ENCODE measurements at regions not wholly inside any gene's neighbourhood (a gene's known extent, or its start where the extent isn't known, plus 50 kb on each side); places are given as distances from the start of the nearest gene placed in this dataset.

DNA sequence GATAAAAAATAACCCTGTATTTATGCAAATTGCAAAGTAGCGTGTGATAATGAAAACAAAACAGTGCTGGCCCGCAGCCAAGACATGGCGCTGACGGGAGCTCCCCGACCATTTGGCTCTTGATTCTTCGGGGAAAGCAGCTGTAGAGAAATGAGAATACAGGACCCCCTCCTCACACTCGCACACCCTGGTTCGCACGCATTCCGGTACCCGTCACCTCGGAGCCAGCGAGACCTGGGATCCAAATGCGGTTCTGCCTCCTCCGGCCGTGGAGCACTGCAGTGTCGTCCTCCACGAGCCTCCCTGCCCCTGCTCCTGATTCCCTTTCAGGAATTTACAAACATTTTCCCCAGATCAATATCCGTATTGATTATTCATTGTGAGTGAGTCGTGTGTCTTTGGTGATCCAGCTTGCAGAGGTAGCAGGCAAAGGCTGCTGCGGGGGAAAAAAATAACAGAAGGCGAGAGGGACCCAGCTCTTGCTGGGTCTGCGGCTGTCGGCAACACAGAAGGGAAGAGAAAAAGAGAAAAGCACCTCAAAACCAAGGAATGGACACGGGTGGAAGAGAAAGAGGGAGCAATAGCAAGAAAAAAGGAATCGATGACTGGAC lies 184.1 kb upstream of the ZFHX3 start:
- no peaks in the 10 kb centered on the region for H3K36me3 ChIP-seq (ENCODE audit: control insufficient read depth in 2 of 2, insufficient read depth in 2 of 2, low read length in 1 of 2)
- H3K4me3 ChIP-seq (ENCODE audit: low read length in 2 of 2) = no peak overlapping the region
- no peak overlapping the region for H3K27ac ChIP-seq (ENCODE audit: low read depth in 1 of 2, low read length in 1 of 2)
- no peaks in the 10 kb centered on the region for H3K9me3 ChIP-seq (ENCODE audit: control insufficient read depth in 2 of 2, insufficient read depth in 1 of 2, low read length in 1 of 2)
- 97% methylated on average over 26 of the region's 26 CpGs for WGBS
- no peak for DNase-seq (ENCODE audit: low read depth in 6 of 9, low spot score in 9 of 9)
- no peaks in the 10 kb centered on the region for H3K4me1 ChIP-seq (ENCODE audit: control insufficient read depth in 2 of 2, insufficient read depth in 2 of 2, low read length in 2 of 2)
- no peaks in the 10 kb centered on the region for H3K27me3 ChIP-seq (ENCODE audit: control insufficient read depth in 2 of 2, insufficient read depth in 1 of 2, low read length in 1 of 2)

DNA sequence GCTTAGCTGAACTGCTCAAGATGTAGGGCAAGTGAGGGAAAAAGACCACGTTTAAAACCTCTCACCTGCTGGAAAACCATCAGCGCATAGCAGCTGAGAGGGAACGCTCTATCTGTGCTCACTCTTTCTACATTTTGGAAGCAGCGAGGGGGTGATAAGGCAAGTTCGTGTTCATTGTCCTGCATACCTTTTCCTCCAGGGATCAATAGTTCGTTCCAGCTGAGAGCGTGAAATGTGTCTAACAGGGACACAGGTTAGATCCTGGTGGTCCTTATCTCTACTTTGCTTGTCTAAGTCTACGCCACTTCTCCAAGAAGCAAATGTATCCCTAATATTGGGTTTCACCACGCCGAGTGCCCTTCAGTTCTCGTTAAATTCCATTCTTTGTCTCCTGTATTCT lies 183.5 kb upstream of the ZFHX3 start:
- no peaks in the 10 kb centered on the region for H3K27me3 ChIP-seq (ENCODE audit: control insufficient read depth in 2 of 2, insufficient read depth in 1 of 2, low read length in 1 of 2)
- no peak overlapping the region for H3K27ac ChIP-seq (ENCODE audit: low read depth in 1 of 2, low read length in 1 of 2)
- no peaks in the 10 kb centered on the region for H3K4me1 ChIP-seq (ENCODE audit: control insufficient read depth in 2 of 2, insufficient read depth in 2 of 2, low read length in 2 of 2)
- no peaks in the 10 kb centered on the region for H3K9me3 ChIP-seq (ENCODE audit: control insufficient read depth in 2 of 2, insufficient read depth in 1 of 2, low read length in 1 of 2)
- no peak overlapping the region for H3K4me3 ChIP-seq (ENCODE audit: low read length in 2 of 2)
- no peaks in the 10 kb centered on the region for H3K36me3 ChIP-seq (ENCODE audit: control insufficient read depth in 2 of 2, insufficient read depth in 2 of 2, low read length in 1 of 2)
- WGBS = 94% methylated on average over 11 of the region's 11 CpGs
- DNase-seq (ENCODE audit: low read depth in 6 of 9, low spot score in 9 of 9) = no peak

GRCh38 chr16:73230651-73231050 lies 182.7 kb upstream of the ZFHX3 start:
- Histone ChIP-seq H3K36me3 (ENCODE audit: control insufficient read depth in 2 of 2, insufficient read depth in 2 of 2, low read length in 1 of 2) (no peaks in the 10 kb centered on the region), H3K27ac (ENCODE audit: low read depth in 1 of 2, low read length in 1 of 2) (no peak overlapping the region), H3K9me3 (ENCODE audit: control insufficient read depth in 2 of 2, insufficient read depth in 1 of 2, low read length in 1 of 2) (no peaks in the 10 kb centered on the region), H3K4me3 (ENCODE audit: low read length in 2 of 2) (no peak overlapping the region), H3K27me3 (ENCODE audit: control insufficient read depth in 2 of 2, insufficient read depth in 1 of 2, low read length in 1 of 2) (no peaks in the 10 kb centered on the region), H3K4me1 (ENCODE audit: control insufficient read depth in 2 of 2, insufficient read depth in 2 of 2, low read length in 2 of 2) (no peaks in the 10 kb centered on the region)
- WGBS = 93% methylated on average over 7 of the region's 7 CpGs
- DNase-seq (ENCODE audit: low read depth in 6 of 9, low spot score in 9 of 9) = no peak

GRCh38 chr16:73228649-73229048 lies 180.7 kb upstream of the ZFHX3 start:
- WGBS = 63% methylated on average over 5 of the region's 5 CpGs
- Histone ChIP-seq H3K4me1 (ENCODE audit: control insufficient read depth in 2 of 2, insufficient read depth in 2 of 2, low read length in 2 of 2) (no peaks in the 10 kb centered on the region), H3K27ac (ENCODE audit: low read depth in 1 of 2, low read length in 1 of 2) (no peak overlapping the region), H3K36me3 (ENCODE audit: control insufficient read depth in 2 of 2, insufficient read depth in 2 of 2, low read length in 1 of 2) (no peaks in the 10 kb centered on the region), H3K27me3 (ENCODE audit: control insufficient read depth in 2 of 2, insufficient read depth in 1 of 2, low read length in 1 of 2) (no peaks in the 10 kb centered on the region), H3K9me3 (ENCODE audit: control insufficient read depth in 2 of 2, insufficient read depth in 1 of 2, low read length in 1 of 2) (no peaks in the 10 kb centered on the region), H3K4me3 (ENCODE audit: low read length in 2 of 2) (no peak overlapping the region)
- no peak for DNase-seq (ENCODE audit: low read depth in 6 of 9, low spot score in 9 of 9)

DNA sequence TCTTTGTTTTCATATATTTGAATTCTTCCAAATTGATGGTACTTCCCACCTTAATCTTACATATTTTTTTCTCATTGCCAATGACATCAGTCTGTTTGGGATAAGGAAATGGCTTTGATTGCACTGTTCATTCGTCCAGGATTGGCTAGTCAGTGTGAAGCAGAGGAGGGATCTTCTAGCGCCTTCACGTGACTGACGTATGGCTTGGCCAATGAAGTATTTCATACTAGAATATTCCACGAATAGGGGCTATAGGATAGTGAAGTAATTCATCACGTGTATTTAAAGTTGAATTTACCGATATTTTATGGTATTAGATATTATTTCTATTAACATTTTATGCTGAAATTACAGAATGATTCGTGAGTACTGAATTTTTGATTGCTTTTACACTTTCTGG lies 178.7 kb upstream of the ZFHX3 start:
- no peak for DNase-seq (ENCODE audit: low read depth in 6 of 9, low spot score in 9 of 9)
- Histone ChIP-seq H3K36me3 (ENCODE audit: control insufficient read depth in 2 of 2, insufficient read depth in 2 of 2, low read length in 1 of 2) (no peaks in the 10 kb centered on the region), H3K27ac (ENCODE audit: low read depth in 1 of 2, low read length in 1 of 2) (no peak overlapping the region), H3K4me1 (ENCODE audit: control insufficient read depth in 2 of 2, insufficient read depth in 2 of 2, low read length in 2 of 2) (no peaks in the 10 kb centered on the region), H3K27me3 (ENCODE audit: control insufficient read depth in 2 of 2, insufficient read depth in 1 of 2, low read length in 1 of 2) (no peaks in the 10 kb centered on the region), H3K4me3 (ENCODE audit: low read length in 2 of 2) (no peak overlapping the region), H3K9me3 (ENCODE audit: control insufficient read depth in 2 of 2, insufficient read depth in 1 of 2, low read length in 1 of 2) (no peaks in the 10 kb centered on the region)
- WGBS = 96% methylated on average over 8 of the region's 8 CpGs

GRCh38 chr16:73225983-73226382 lies 178.1 kb upstream of the ZFHX3 start:
- no peak for DNase-seq (ENCODE audit: low read depth in 6 of 9, low spot score in 9 of 9)
- Histone ChIP-seq H3K27ac (ENCODE audit: low read depth in 1 of 2, low read length in 1 of 2) (no peak overlapping the region), H3K36me3 (ENCODE audit: control insufficient read depth in 2 of 2, insufficient read depth in 2 of 2, low read length in 1 of 2) (no peaks in the 10 kb centered on the region), H3K27me3 (ENCODE audit: control insufficient read depth in 2 of 2, insufficient read depth in 1 of 2, low read length in 1 of 2) (no peaks in the 10 kb centered on the region), H3K4me3 (ENCODE audit: low read length in 2 of 2) (no peak overlapping the region), H3K4me1 (ENCODE audit: control insufficient read depth in 2 of 2, insufficient read depth in 2 of 2, low read length in 2 of 2) (no peaks in the 10 kb centered on the region), H3K9me3 (ENCODE audit: control insufficient read depth in 2 of 2, insufficient read depth in 1 of 2, low read length in 1 of 2) (no peaks in the 10 kb centered on the region)
- 93% methylated on average over 5 of the region's 5 CpGs for WGBS

GRCh38 chr16:73220836-73221235 lies 172.9 kb upstream of the ZFHX3 start:
- Histone ChIP-seq H3K36me3 (ENCODE audit: control insufficient read depth in 2 of 2, insufficient read depth in 2 of 2, low read length in 1 of 2) (no peaks in the 10 kb centered on the region), H3K27ac (ENCODE audit: low read depth in 1 of 2, low read length in 1 of 2) (no peak overlapping the region), H3K4me1 (ENCODE audit: control insufficient read depth in 2 of 2, insufficient read depth in 2 of 2, low read length in 2 of 2) (no peaks in the 10 kb centered on the region), H3K9me3 (ENCODE audit: control insufficient read depth in 2 of 2, insufficient read depth in 1 of 2, low read length in 1 of 2) (no peaks in the 10 kb centered on the region), H3K27me3 (ENCODE audit: control insufficient read depth in 2 of 2, insufficient read depth in 1 of 2, low read length in 1 of 2) (no peaks in the 10 kb centered on the region), H3K4me3 (ENCODE audit: low read length in 2 of 2) (no peak overlapping the region)
- WGBS = 97% methylated on average over 5 of the region's 5 CpGs
- no peak for DNase-seq (ENCODE audit: low read depth in 6 of 9, low spot score in 9 of 9)

GRCh38 chr16:73219176-73219575 lies 171.2 kb upstream of the ZFHX3 start:
- no peaks in the 10 kb centered on the region for H3K9me3 ChIP-seq (ENCODE audit: control insufficient read depth in 2 of 2, insufficient read depth in 1 of 2, low read length in 1 of 2)
- H3K27me3 ChIP-seq (ENCODE audit: control insufficient read depth in 2 of 2, insufficient read depth in 1 of 2, low read length in 1 of 2) = no peaks in the 10 kb centered on the region
- no peaks in the 10 kb centered on the region for H3K4me1 ChIP-seq (ENCODE audit: control insufficient read depth in 2 of 2, insufficient read depth in 2 of 2, low read length in 2 of 2)
- H3K27ac ChIP-seq (ENCODE audit: low read depth in 1 of 2, low read length in 1 of 2) = no peak overlapping the region
- WGBS = 99% methylated on average over 1 of the region's 1 CpG
- no peaks in the 10 kb centered on the region for H3K36me3 ChIP-seq (ENCODE audit: control insufficient read depth in 2 of 2, insufficient read depth in 2 of 2, low read length in 1 of 2)
- no peak overlapping the region for H3K4me3 ChIP-seq (ENCODE audit: low read length in 2 of 2)
- no peak for DNase-seq (ENCODE audit: low read depth in 6 of 9, low spot score in 9 of 9)

DNA sequence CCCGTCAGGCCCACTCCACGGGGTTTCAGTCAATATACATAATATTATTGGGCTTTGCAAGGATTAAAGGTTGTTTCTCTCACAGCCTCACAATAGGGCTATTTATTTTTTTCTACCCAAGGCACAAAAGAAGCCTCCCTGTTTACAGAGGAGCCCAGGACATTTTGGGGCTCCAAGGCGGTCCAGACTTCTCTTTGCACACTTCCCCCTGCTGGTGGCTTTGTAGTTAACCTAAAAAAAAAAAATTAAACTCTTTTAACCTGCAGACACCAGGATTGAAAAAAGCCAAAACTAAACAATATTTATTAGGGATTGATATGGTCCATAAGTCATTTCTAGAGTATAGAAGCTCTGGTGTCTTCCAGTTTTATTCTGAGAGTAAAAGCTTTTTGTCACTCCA lies 169.7 kb upstream of the ZFHX3 start:
- Histone ChIP-seq H3K36me3 (ENCODE audit: control insufficient read depth in 2 of 2, insufficient read depth in 2 of 2, low read length in 1 of 2) (no peaks in the 10 kb centered on the region), H3K4me3 (ENCODE audit: low read length in 2 of 2) (no peak overlapping the region), H3K4me1 (ENCODE audit: control insufficient read depth in 2 of 2, insufficient read depth in 2 of 2, low read length in 2 of 2) (no peaks in the 10 kb centered on the region), H3K9me3 (ENCODE audit: control insufficient read depth in 2 of 2, insufficient read depth in 1 of 2, low read length in 1 of 2) (no peaks in the 10 kb centered on the region), H3K27ac (ENCODE audit: low read depth in 1 of 2, low read length in 1 of 2) (no peak overlapping the region), H3K27me3 (ENCODE audit: control insufficient read depth in 2 of 2, insufficient read depth in 1 of 2, low read length in 1 of 2) (no peaks in the 10 kb centered on the region)
- no peak for DNase-seq (ENCODE audit: low read depth in 6 of 9, low spot score in 9 of 9)
- 96% methylated on average over 3 of the region's 3 CpGs for WGBS

GRCh38 chr16:73216932-73217331 lies 169.0 kb upstream of the ZFHX3 start:
- no peak overlapping the region for H3K27ac ChIP-seq (ENCODE audit: low read depth in 1 of 2, low read length in 1 of 2)
- DNase-seq (ENCODE audit: low read depth in 6 of 9, low spot score in 9 of 9) = no peak
- no peaks in the 10 kb centered on the region for H3K4me1 ChIP-seq (ENCODE audit: control insufficient read depth in 2 of 2, insufficient read depth in 2 of 2, low read length in 2 of 2)
- 90% methylated on average over 8 of the region's 8 CpGs for WGBS
- no peaks in the 10 kb centered on the region for H3K9me3 ChIP-seq (ENCODE audit: control insufficient read depth in 2 of 2, insufficient read depth in 1 of 2, low read length in 1 of 2)
- H3K27me3 ChIP-seq (ENCODE audit: control insufficient read depth in 2 of 2, insufficient read depth in 1 of 2, low read length in 1 of 2) = no peaks in the 10 kb centered on the region
- H3K4me3 ChIP-seq (ENCODE audit: low read length in 2 of 2) = no peak overlapping the region
- H3K36me3 ChIP-seq (ENCODE audit: control insufficient read depth in 2 of 2, insufficient read depth in 2 of 2, low read length in 1 of 2) = no peaks in the 10 kb centered on the region

Measured in thymus (tissue), 11 donors.